Right lobe of liver (tissue), 6 donors: ENCODE measurements at regions not wholly inside any gene's neighbourhood (a gene's known extent, or its start where the extent isn't known, plus 50 kb on each side); places are given as distances from the start of the nearest gene placed in this dataset.

Source experiments
- ATAC-seq, 4 donors: fragments of 200-7000 bp; cut with Tn5 transposase; one replicate each; pipeline ENCODE4 v1.9.1; 2020; ENCODE audit warnings: mild to moderate bottlenecking in 4 of 4, moderate library complexity in 4 of 4
- DNase-seq, 3 donors: peaks; one replicate each; pipeline ENCODE4 v3.0.0-alpha.2; 2020
- H3K27ac ChIP-seq, 3 donors: fragments of 200-600 bp; one replicate each; pipeline ENCODE4 v1.8.0; 2022
- H3K27me3 ChIP-seq, 2 donors: fragments of 200-600 bp; one replicate each; pipeline ENCODE4 v1.8.0; 2022
- H3K36me3 ChIP-seq, 4 donors: fragments of 200-600 bp; sonication (generic) in 1 of 4; one replicate each; pipeline versions ENCODE4 v1.5.1 to v1.8.0; 2017 to 2022; ENCODE audit warnings: control low read depth in 1 of 4
- H3K4me1 ChIP-seq, 4 donors: fragments of 200-600 bp; sonication (generic) in 1 of 4; one replicate each; pipeline versions ENCODE4 v1.5.1 to v1.8.0; 2017 to 2022; ENCODE audit warnings: control low read depth in 1 of 4
- H3K4me3 ChIP-seq, 3 donors: fragments of 200-600 bp; one replicate each; pipeline ENCODE4 v1.8.0; 2022
- H3K9me3 ChIP-seq, 4 donors: fragments of 200-600 bp; sonication (generic) in 1 of 4; one replicate each; pipeline versions ENCODE4 v1.5.1 to v1.8.0; 2017 to 2022; ENCODE audit warnings: control low read depth in 1 of 4
- POLR2A ChIP-seq: fragments of 450-650 bp; IDR thresholded peaks from one replicate; pipeline ENCODE4 v1.6.1; 2017; ENCODE audit warnings: antibody characterized with exemption, mild to moderate bottlenecking
- WGBS: methylation state at CpG from one replicate; pipeline ENCODE4 v1.1.6; 2018; ENCODE audit warnings: low coverage, low lambda C conversion rate; ENCODE audit not compliant: insufficient coverage; ENCODE audit errors: missing lambda C conversion rate; 5-methylcytosine and 5-hydroxymethylcytosine counted together
- intact Hi-C, 2 donors: fragments of 100-400 bp; cut with DNase I; formaldehyde crosslinking; loops; one replicate each; pipeline versions ENCODE4 v1.11.2 to v1.14.1; 2022
- TF ChIP-seq, protein P1 (sequence below), 4 donors: fragments of 200-600 bp in 3 of 4; fragments of 450-650 bp in 1 of 4; IDR thresholded peaks; one replicate each; pipeline versions ENCODE4 v1.5.1 to v1.8.0; 2016 to 2022; ENCODE audit warnings: antibody characterized with exemption in 4 of 4, mild to moderate bottlenecking in 2 of 4
- donor health status: DM: no; HTN: yes; CAD: no.
- donor health status: DM: no; HTN: no; CAD: no.
- donor health status: DM: no; HTN: no; CAD: no.
- donor health status: DM: no; HTN: yes; CAD: no.
- donor health status: DM: no; HTN: yes; CAD: no.

- no peaks in the 10 kb centered on the region for H3K36me3 ChIP-seq
- H3K27ac ChIP-seq: no peak overlapping the region
- H3K4me3 ChIP-seq: no peak overlapping the region
- no peaks in the 10 kb centered on the region for H3K27me3 ChIP-seq
- TF ChIP-seq, protein P1, sequence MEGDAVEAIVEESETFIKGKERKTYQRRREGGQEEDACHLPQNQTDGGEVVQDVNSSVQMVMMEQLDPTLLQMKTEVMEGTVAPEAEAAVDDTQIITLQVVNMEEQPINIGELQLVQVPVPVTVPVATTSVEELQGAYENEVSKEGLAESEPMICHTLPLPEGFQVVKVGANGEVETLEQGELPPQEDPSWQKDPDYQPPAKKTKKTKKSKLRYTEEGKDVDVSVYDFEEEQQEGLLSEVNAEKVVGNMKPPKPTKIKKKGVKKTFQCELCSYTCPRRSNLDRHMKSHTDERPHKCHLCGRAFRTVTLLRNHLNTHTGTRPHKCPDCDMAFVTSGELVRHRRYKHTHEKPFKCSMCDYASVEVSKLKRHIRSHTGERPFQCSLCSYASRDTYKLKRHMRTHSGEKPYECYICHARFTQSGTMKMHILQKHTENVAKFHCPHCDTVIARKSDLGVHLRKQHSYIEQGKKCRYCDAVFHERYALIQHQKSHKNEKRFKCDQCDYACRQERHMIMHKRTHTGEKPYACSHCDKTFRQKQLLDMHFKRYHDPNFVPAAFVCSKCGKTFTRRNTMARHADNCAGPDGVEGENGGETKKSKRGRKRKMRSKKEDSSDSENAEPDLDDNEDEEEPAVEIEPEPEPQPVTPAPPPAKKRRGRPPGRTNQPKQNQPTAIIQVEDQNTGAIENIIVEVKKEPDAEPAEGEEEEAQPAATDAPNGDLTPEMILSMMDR (IDR thresholded peaks at IDR 0.05): no peak
- TF ChIP-seq POLR2A: no peak
- WGBS: 42% methylated on average over 6 of the region's 6 CpGs
- intact Hi-C loops: no loop called here
- no peaks in the 10 kb centered on the region for H3K9me3 ChIP-seq
- H3K4me1 ChIP-seq: no peaks in the 10 kb centered on the region
- DNase-seq (no peak), ATAC-seq (no peak)
Observed at GRCh38 chr2:182477774-182478173, 50.9 kb upstream of the PDE1A start.

GRCh38 chr2:182481676-182482075 lies 54.8 kb upstream of the PDE1A start:
- Histone ChIP-seq H3K36me3 (no peaks in the 10 kb centered on the region), H3K4me1 (no peaks in the 10 kb centered on the region), H3K4me3 (no peak overlapping the region), H3K9me3 (no peaks in the 10 kb centered on the region), H3K27ac (no peak overlapping the region), H3K27me3 (no peaks in the 10 kb centered on the region)
- intact Hi-C loops: no loop called here
- 39% methylated on average over 2 of the region's 2 CpGs for WGBS
- TF ChIP-seq POLR2A: no peak
- DNase-seq (no peak), ATAC-seq (no peak)

DNA sequence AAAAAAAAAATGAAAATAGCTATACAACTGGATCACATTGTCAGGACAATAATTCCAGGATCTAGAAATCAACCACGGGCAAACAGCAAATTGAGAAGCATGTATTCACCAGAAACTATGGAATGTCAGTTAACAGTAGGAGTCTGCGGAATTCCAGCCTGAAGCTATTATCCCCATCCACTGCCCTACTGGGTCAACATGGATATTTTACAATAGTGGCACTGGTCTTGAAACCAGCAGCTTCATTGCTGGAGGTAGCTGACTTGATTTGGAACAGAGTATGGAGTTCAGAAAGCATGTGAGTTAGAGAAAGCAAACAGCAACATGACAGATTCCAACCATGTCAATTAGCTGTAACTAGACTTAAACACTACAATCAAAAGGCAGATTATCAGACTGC lies 55.7 kb upstream of the PDE1A start:
- DNase-seq (no peak), ATAC-seq (no peak)
- H3K36me3 ChIP-seq: no peaks in the 10 kb centered on the region
- no peak overlapping the region for H3K4me3 ChIP-seq
- H3K27ac ChIP-seq: no peak overlapping the region
- TF ChIP-seq POLR2A: no peak
- TF ChIP-seq, protein P1 (IDR thresholded peaks at IDR 0.05): no peak
- H3K4me1 ChIP-seq: no peaks in the 10 kb centered on the region
- no peaks in the 10 kb centered on the region for H3K9me3 ChIP-seq
- H3K27me3 ChIP-seq: no peaks in the 10 kb centered on the region
- intact Hi-C loops: no loop called here
- 46% methylated on average over 2 of the region's 2 CpGs for WGBS

GRCh38 chr2:182496596-182496995 lies 69.8 kb upstream of the PDE1A start:
- Histone ChIP-seq H3K27me3 (no peaks in the 10 kb centered on the region), H3K27ac (no peak overlapping the region), H3K36me3 (no peaks in the 10 kb centered on the region), H3K9me3 (no peaks in the 10 kb centered on the region), H3K4me1 (no peaks in the 10 kb centered on the region), H3K4me3 (no peak overlapping the region)
- no peak for ATAC-seq
- intact Hi-C loops: no loop called here
- 64% methylated on average over 1 of the region's 2 CpGs for WGBS
- DNase-seq: no peak
- no peak for TF ChIP-seq POLR2A
- TF ChIP-seq, protein P1 (IDR thresholded peaks at IDR 0.05): no peak

- TF ChIP-seq, protein P1 (IDR thresholded peaks at IDR 0.05): no peak
- no peak for TF ChIP-seq POLR2A
- Histone ChIP-seq H3K27me3 (no peaks in the 10 kb centered on the region), H3K27ac (no peak overlapping the region), H3K4me1 (no peaks in the 10 kb centered on the region), H3K9me3 (no peaks in the 10 kb centered on the region), H3K36me3 (no peaks in the 10 kb centered on the region), H3K4me3 (no peak overlapping the region)
- no peak for ATAC-seq
- no peak for DNase-seq
- WGBS: 36% methylated on average over 3 of the region's 3 CpGs
- intact Hi-C loops: no loop called here
Observed at GRCh38 chr2:182499706-182500470, 73.1 kb upstream of the PDE1A start.
